H1 (cell line): ENCODE measurements at regions not wholly inside any gene's neighbourhood (a gene's known extent, or its start where the extent isn't known, plus 50 kb on each side); places are given as distances from the start of the nearest gene placed in this dataset.

Source experiments
- CTCF ChIA-PET: fragments of 300-600 bp; sonication (Branson Sonifier 250); formaldehyde crosslinking; loops from one replicate; lab custom pipeline; 2021; ENCODE audit not compliant: partially characterized antibody; lab: Charles Lee
- POLR2A ChIA-PET: fragments of 300-600 bp; sonication (Branson Sonifier 250); formaldehyde crosslinking; loops from one replicate; lab custom pipeline; 2021; ENCODE audit warnings: inconsistent platforms; ENCODE audit not compliant: partially characterized antibody; lab: Charles Lee
- DNase-seq, 2 experiments: peaks; one replicate each; pipeline versions ENCODE4 v3.0.0 to v3.0.0-alpha.2; 2010 to 2022; ENCODE audit warnings: low spot score in 2 of 2, low read depth in 1 of 2, mixed read lengths in 1 of 2
- FAIRE-seq: peaks from 2 replicates; lab custom pipeline; 2011; peaks lifted over from hg19 to GRCh38; lab: Jason Lieb, UNC
- H2AFZ ChIP-seq: 2 replicates; pipeline ENCODE4 v1.8.1; 2012; ENCODE audit warnings: low read length, inconsistent platforms
- H2AK5ac ChIP-seq: 2 replicates; pipeline ENCODE4 v1.6.1; 2013; ENCODE audit warnings: low read depth, low read length
- H2BK120ac ChIP-seq: replicated peaks from 2 replicates; pipeline ENCODE3; 2013; ENCODE audit warnings: low read depth, low read length, inconsistent platforms
- H2BK12ac ChIP-seq: 2 replicates; pipeline ENCODE4 v1.6.1; 2013; ENCODE audit warnings: low read depth, low read length
- H2BK15ac ChIP-seq: 2 replicates; pipeline ENCODE4 v1.6.1; 2013; ENCODE audit warnings: low read length
- H2BK20ac ChIP-seq: 2 replicates; pipeline ENCODE4 v1.6.1; 2013; ENCODE audit warnings: low read length
- H2BK5ac ChIP-seq: 2 replicates; pipeline ENCODE4 v1.6.1; 2013; ENCODE audit warnings: low read depth, low read length
- H3K14ac ChIP-seq: 2 replicates; pipeline ENCODE4 v1.6.1; 2013; ENCODE audit warnings: inconsistent platforms; ENCODE audit not compliant: insufficient read length
- H3K18ac ChIP-seq: 2 replicates; pipeline ENCODE4 v1.6.1; 2013; ENCODE audit warnings: low read length; ENCODE audit errors: extremely low read depth
- H3K23ac ChIP-seq: 2 replicates; pipeline ENCODE4 v1.6.1; 2013; ENCODE audit warnings: inconsistent platforms; ENCODE audit not compliant: insufficient read length
- H3K23me2 ChIP-seq: 2 replicates; pipeline ENCODE4 v1.6.1; 2013; ENCODE audit warnings: low read depth, low read length
- H3K27ac ChIP-seq: 2 replicates; pipeline ENCODE4 v1.6.1; 2011; ENCODE audit warnings: low read depth, low read length, inconsistent platforms
- H3K27me3 ChIP-seq, 4 experiments: replicated peaks in 1 of 4; 1 replicate in 1 of 4; 2 replicates in 3 of 4; pipeline versions ENCODE4 v1.6.1 to v1.8.1; 2011 to 2013; ENCODE audit warnings: low read length in 3 of 4, mild to moderate bottlenecking in 3 of 4, inconsistent platforms in 2 of 4, mixed read lengths in 2 of 4, moderate library complexity in 1 of 4; ENCODE audit not compliant: control insufficient read depth in 3 of 4, insufficient read depth in 3 of 4; ENCODE audit errors: extremely low read depth in 1 of 4
- H3K36me3 ChIP-seq, 4 experiments: 2 replicates each; pipeline versions ENCODE4 v1.6.1 to v1.8.1; 2011 to 2013; ENCODE audit warnings: mild to moderate bottlenecking in 4 of 4, low read length in 3 of 4, moderate library complexity in 2 of 4, control low read depth in 1 of 4, inconsistent platforms in 1 of 4; ENCODE audit not compliant: insufficient read depth in 4 of 4, control insufficient read depth in 2 of 4
- H3K4ac ChIP-seq: replicated peaks from 2 replicates; pipeline ENCODE3; 2013; ENCODE audit warnings: low read length, low read depth, mixed read lengths, inconsistent platforms; ENCODE audit not compliant: insufficient read length
- H3K4me1 ChIP-seq, 4 experiments: replicated peaks in 1 of 4; 1 replicate in 1 of 4; 2 replicates in 3 of 4; pipeline versions ENCODE4 v1.6.1 to v1.8.1; 2011 to 2013; ENCODE audit warnings: low read length in 3 of 4, inconsistent platforms in 2 of 4, mixed read lengths in 1 of 4; ENCODE audit not compliant: insufficient read depth in 4 of 4, control insufficient read depth in 3 of 4
- H3K4me2 ChIP-seq, 2 experiments: 2 replicates each; pipeline versions ENCODE4 v1.6.1 to v1.8.1; 2011 to 2013; ENCODE audit warnings: low read depth in 2 of 2, low read length in 2 of 2, control low read depth in 1 of 2, inconsistent platforms in 1 of 2, mild to moderate bottlenecking in 1 of 2; ENCODE audit not compliant: insufficient read depth in 1 of 2
- H3K4me3 ChIP-seq, 4 experiments: fragments of 200-600, 300-600 bp in 1 of 4; sonication (generic), shearing (Covaris generic), sonication (Bioruptor Twin) in 1 of 4; 2 replicates each; pipeline versions ENCODE4 v1.5.1 to v1.8.1; 2011 to 2016; ENCODE audit warnings: low read length in 4 of 4, low read depth in 3 of 4, control low read depth in 2 of 4, inconsistent platforms in 2 of 4, mild to moderate bottlenecking in 2 of 4, mixed read lengths in 1 of 4, moderate library complexity in 1 of 4; ENCODE audit not compliant: insufficient read depth in 2 of 4; ENCODE audit errors: extremely low read depth in 1 of 4
- H3K56ac ChIP-seq: replicated peaks from 2 replicates; pipeline ENCODE3; 2013; ENCODE audit warnings: low read depth, mild to moderate bottlenecking, mixed read lengths, low read length, inconsistent platforms; ENCODE audit not compliant: insufficient read length
- H3K79me1 ChIP-seq: 2 replicates; pipeline ENCODE4 v1.6.1; 2013; ENCODE audit warnings: low read depth, low read length, control low read depth
- H3K79me2 ChIP-seq, 2 experiments: 2 replicates each; pipeline versions ENCODE4 v1.6.1 to v1.8.1; 2012 to 2013; ENCODE audit warnings: low read length in 2 of 2, mild to moderate bottlenecking in 2 of 2, inconsistent platforms in 1 of 2; ENCODE audit not compliant: insufficient read depth in 2 of 2, control insufficient read depth in 1 of 2
- H3K9ac ChIP-seq, 4 experiments: replicated peaks in 1 of 4; 1 replicate in 1 of 4; 2 replicates in 3 of 4; pipeline versions ENCODE4 v1.6.1 to v1.8.1; 2011 to 2013; ENCODE audit warnings: low read depth in 3 of 4, low read length in 3 of 4, control low read depth in 2 of 4, mild to moderate bottlenecking in 2 of 4, moderate library complexity in 2 of 4, inconsistent platforms in 1 of 4; ENCODE audit errors: extremely low read depth in 1 of 4
- H3K9me3 ChIP-seq, 2 experiments: 2 replicates each; pipeline versions ENCODE4 v1.6.1 to v1.8.1; 2012 to 2013; ENCODE audit warnings: mild to moderate bottlenecking in 2 of 2, moderate library complexity in 2 of 2, control low read depth in 1 of 2, inconsistent platforms in 1 of 2, low read depth in 1 of 2, low read length in 1 of 2, mixed read lengths in 1 of 2; ENCODE audit not compliant: insufficient read depth in 2 of 2
- H4K20me1 ChIP-seq, 2 experiments: replicated peaks in 1 of 2; 2 replicates each; pipeline versions ENCODE3 to v1.8.1; 2011 to 2013; ENCODE audit warnings: inconsistent platforms in 2 of 2, low read length in 2 of 2, mild to moderate bottlenecking in 1 of 2; ENCODE audit not compliant: insufficient read depth in 2 of 2, control insufficient read depth in 1 of 2
- H4K5ac ChIP-seq: 2 replicates; pipeline ENCODE4 v1.6.1; 2013; ENCODE audit warnings: low read length, low read depth, mixed read lengths, inconsistent platforms; ENCODE audit not compliant: insufficient read length
- H4K8ac ChIP-seq: 2 replicates; pipeline ENCODE4 v1.8.0; 2013; ENCODE audit warnings: mild to moderate bottlenecking, moderate library complexity, low read length, inconsistent platforms; ENCODE audit not compliant: insufficient read depth; ENCODE audit errors: extremely low read depth
- H4K91ac ChIP-seq: replicated peaks from 2 replicates; pipeline ENCODE3; 2013; ENCODE audit warnings: low read length, mixed read lengths, inconsistent platforms; ENCODE audit not compliant: insufficient read length
- ATF2 ChIP-seq: IDR thresholded peaks from 2 replicates; pipeline ENCODE4 v1.6.1; 2012; ENCODE audit warnings: low read length, inconsistent platforms
- BACH1 ChIP-seq: IDR thresholded peaks from 2 replicates; pipeline ENCODE4 v1.6.1; 2012; ENCODE audit warnings: low read length, improper control_type of control experiment
- BCL11A ChIP-seq, 2 experiments: IDR thresholded peaks; one replicate each; pipeline ENCODE4 v1.6.1; 2011; ENCODE audit warnings: low read depth in 2 of 2, low read length in 2 of 2, mild to moderate bottlenecking in 2 of 2
- CBX5 ChIP-seq: fragments of 300-800, 300-1000 bp; sonication (generic); IDR thresholded peaks from 2 replicates; pipeline ENCODE4 v1.7.1; 2016; ENCODE audit warnings: antibody characterized with exemption, low read length, low read depth
- CREB1 ChIP-seq: IDR thresholded peaks from 2 replicates; pipeline ENCODE4 v1.6.1; 2012; ENCODE audit warnings: inconsistent platforms
- E2F6 ChIP-seq: IDR thresholded peaks from 2 replicates; pipeline ENCODE4 v1.6.1; 2012; ENCODE audit warnings: inconsistent platforms
- FOSL1 ChIP-seq: IDR thresholded peaks from 2 replicates; pipeline ENCODE4 v1.6.1; 2011; ENCODE audit warnings: mild to moderate bottlenecking, low read depth, low read length, moderate library complexity; ENCODE audit not compliant: insufficient read depth
- KDM4A ChIP-seq: IDR thresholded peaks from one replicate; pipeline ENCODE4 v1.7.1; 2012; ENCODE audit warnings: low read depth, mild to moderate bottlenecking, moderate library complexity, low read length, inconsistent platforms; ENCODE audit not compliant: severe bottlenecking
- PHF8 ChIP-seq: fragments of 200-600 bp; sonication (generic); conservative IDR thresholded peaks from 2 replicates; pipeline ENCODE4 v1.7.1; 2012; ENCODE audit warnings: low read depth, mild to moderate bottlenecking, inconsistent platforms, low read length, moderate library complexity
- POLR2A ChIP-seq, 2 experiments: IDR thresholded peaks; 1 replicate in 1 of 2; 2 replicates in 1 of 2; pipeline ENCODE4 v1.6.1; 2011; ENCODE audit warnings: low read depth in 2 of 2, low read length in 2 of 2, mild to moderate bottlenecking in 2 of 2; ENCODE audit errors: control extremely low read depth in 1 of 2
- SIN3A ChIP-seq, 2 experiments: IDR thresholded peaks in 1 of 2; conservative IDR thresholded peaks in 1 of 2; 2 replicates each; pipeline ENCODE4 v1.6.1; 2011 to 2012; ENCODE audit warnings: low read length in 2 of 2, improper control_type of control experiment in 1 of 2, low read depth in 1 of 2, mild to moderate bottlenecking in 1 of 2
- SIX5 ChIP-seq: IDR thresholded peaks from 2 replicates; pipeline ENCODE4 v1.6.1; 2011; ENCODE audit warnings: mild to moderate bottlenecking, low read depth, low read length
- SP1 ChIP-seq: IDR thresholded peaks from 2 replicates; pipeline ENCODE4 v1.6.1; 2011; ENCODE audit warnings: low read depth, low read length
- SP2 ChIP-seq: IDR thresholded peaks from 2 replicates; pipeline ENCODE4 v1.6.1; 2012; ENCODE audit warnings: mild to moderate bottlenecking, low read length, inconsistent platforms
- WGBS, 2 experiments: shearing (Covaris generic) in 1 of 2; methylation state at CpG; one replicate each; pipeline versions ENCODE4 v1.1.6 to v1.1.7; 2013 to 2015; ENCODE audit warnings: low lambda C conversion rate in 2 of 2, mixed read lengths in 2 of 2, inconsistent platforms in 1 of 2, low coverage in 1 of 2, missing lambda C conversion rate in 1 of 2; ENCODE audit not compliant: insufficient replicate concordance in 2 of 2, insufficient coverage in 1 of 2, insufficient read length in 1 of 2; ENCODE audit errors: extremely low coverage in 1 of 2, missing lambda C conversion rate in 1 of 2; 5-methylcytosine and 5-hydroxymethylcytosine counted together

- no peak overlapping the region for H4K91ac ChIP-seq
- H3K4me1 ChIP-seq, result no peaks in the 10 kb centered on the region
- 95% methylated on average over 1 of the region's 1 CpG; no CpG with 5 or more reads in 1 of the 2 experiments for WGBS, 2 experiments
- H2BK20ac ChIP-seq, result no peak overlapping the region
- peaks cover 6 to 8% of the 10 kb centered on the region in 2 experiments; a peak in 3 of 4 replicates for H3K9me3 ChIP-seq
- H2AK5ac ChIP-seq, result no peak overlapping the region
- H2AFZ ChIP-seq, result no peak overlapping the region
- H3K36me3 ChIP-seq, result no peaks in the 10 kb centered on the region
- H4K20me1 ChIP-seq, result no peaks in the 10 kb centered on the region
- no peak overlapping the region for H3K56ac ChIP-seq
- no peak overlapping the region for H3K14ac ChIP-seq
- no peak overlapping the region for H2BK12ac ChIP-seq
- H3K4ac ChIP-seq, result no peak overlapping the region
- DNase-seq (no peak), FAIRE-seq (no peak)
- no peak overlapping the region for H3K27ac ChIP-seq
- H4K8ac ChIP-seq, result no peak overlapping the region
- no peak overlapping the region for H2BK15ac ChIP-seq
- H3K23ac ChIP-seq, result no peak overlapping the region
- H2BK120ac ChIP-seq, result no peak overlapping the region
- no peak overlapping the region for H3K18ac ChIP-seq
- H3K79me2 ChIP-seq, result no peaks in the 10 kb centered on the region
- CTCF ChIA-PET, result no interaction called here
- H3K4me2 ChIP-seq, result no peak overlapping the region
- no peaks in the 10 kb centered on the region for H3K27me3 ChIP-seq
- no peak overlapping the region for H3K4me3 ChIP-seq
- no peaks in the 10 kb centered on the region for H3K23me2 ChIP-seq
- no peak overlapping the region for H4K5ac ChIP-seq
- no peak overlapping the region for H3K9ac ChIP-seq
- no peaks in the 10 kb centered on the region for H3K79me1 ChIP-seq
- no peak overlapping the region for H2BK5ac ChIP-seq
- POLR2A ChIA-PET, result no interaction called here
- TF ChIP-seq CREB1 (no peak), BACH1 (no peak), SIX5 (no peak), E2F6 (no peak), PHF8 (no peak), SP1 (no peak), ATF2 (no peak), BCL11A (IDR thresholded peaks at IDR 0.05; ENCODE audit: low read depth in 2 of 2, low read length in 2 of 2) (no peak), FOSL1 (no peak), CBX5 (no peak), SP2 (no peak), POLR2A (IDR thresholded peaks at IDR 0.05; ENCODE audit: control extremely low read depth in 1 of 2, low read depth in 2 of 2, low read length in 2 of 2) (no peak), SIN3A (conservative IDR thresholded peaks at IDR 0.05 in 1 of 2, IDR thresholded peaks at IDR 0.05 in 1 of 2; ENCODE audit: low read depth in 1 of 2, low read length in 2 of 2) (no peak), KDM4A (no peak)
Observed at GRCh38 chr7:109622320-109622719, 1052.6 kb downstream of the DNAJB9 start.
